Neuronal stem cell (in vitro differentiated cells): ENCODE measurements at regions not wholly inside any gene's neighbourhood (a gene's known extent, or its start where the extent isn't known, plus 50 kb on each side); places are given as distances from the start of the nearest gene placed in this dataset.

Experiments used
- DNase-seq: peaks from one replicate; pipeline ENCODE4 v3.0.0-alpha.2; 2013; ENCODE audit warnings: low spot score
- H2AFZ ChIP-seq: one replicate; pipeline ENCODE4 v1.6.1; 2013; ENCODE audit warnings: mild to moderate bottlenecking, low read length, inconsistent platforms
- H2AK5ac ChIP-seq: 2 replicates; pipeline ENCODE4 v1.6.1; 2013; ENCODE audit warnings: low read depth, mild to moderate bottlenecking, inconsistent platforms, low read length, moderate library complexity, mixed read lengths
- H2BK120ac ChIP-seq: 2 replicates; pipeline ENCODE4 v1.6.1; 2013; ENCODE audit warnings: low read depth, mild to moderate bottlenecking, inconsistent platforms, low read length, moderate library complexity, mixed read lengths
- H2BK12ac ChIP-seq: one replicate; pipeline ENCODE4 v1.6.1; 2013; ENCODE audit warnings: low read length, inconsistent platforms
- H2BK15ac ChIP-seq: 2 replicates; pipeline ENCODE4 v1.6.1; 2013; ENCODE audit warnings: mild to moderate bottlenecking, low read length, inconsistent platforms, mixed read lengths
- H2BK5ac ChIP-seq: one replicate; pipeline ENCODE4 v1.6.1; 2013; ENCODE audit warnings: inconsistent platforms, mild to moderate bottlenecking, low read length, moderate library complexity
- H3K14ac ChIP-seq: one replicate; pipeline ENCODE4 v1.6.1; 2013; ENCODE audit warnings: low read length, inconsistent platforms
- H3K18ac ChIP-seq: 2 replicates; pipeline ENCODE4 v1.6.1; 2013; ENCODE audit warnings: low read length, inconsistent platforms
- H3K23ac ChIP-seq: 2 replicates; pipeline ENCODE4 v1.6.1; 2013; ENCODE audit warnings: low read depth, mild to moderate bottlenecking, mixed read lengths, low read length, inconsistent platforms; ENCODE audit not compliant: poor library complexity
- H3K27ac ChIP-seq: replicated peaks from 3 replicates; pipeline ENCODE4 v1.5.1; 2013; ENCODE audit warnings: low read length, inconsistent platforms
- H3K27me3 ChIP-seq, 3 experiments: 2 replicates each; pipeline ENCODE4 v1.6.1; 2013; ENCODE audit warnings: low read length in 3 of 3, mild to moderate bottlenecking in 2 of 3, inconsistent platforms in 1 of 3, low read depth in 1 of 3, mixed read lengths in 1 of 3, moderate library complexity in 1 of 3; ENCODE audit not compliant: control insufficient read depth in 3 of 3, insufficient read depth in 3 of 3
- H3K36me3 ChIP-seq, 2 donors: replicated peaks in 1 of 2; 2 replicates each; pipeline ENCODE4 v1.6.1; 2013; ENCODE audit warnings: low read length in 2 of 2; ENCODE audit not compliant: control insufficient read depth in 2 of 2, insufficient read depth in 2 of 2
- H3K4ac ChIP-seq: 2 replicates; pipeline ENCODE4 v1.6.1; 2013; ENCODE audit warnings: inconsistent platforms, mild to moderate bottlenecking, low read length, moderate library complexity
- H3K4me1 ChIP-seq, 2 donors: 1 replicate in 1 of 2; 2 replicates in 1 of 2; pipeline ENCODE4 v1.6.1; 2013; ENCODE audit warnings: low read length in 2 of 2, low read depth in 1 of 2; ENCODE audit not compliant: control insufficient read depth in 2 of 2, insufficient read depth in 1 of 2
- H3K4me2 ChIP-seq: one replicate; pipeline ENCODE4 v1.6.1; 2013; ENCODE audit warnings: mild to moderate bottlenecking, low read length, inconsistent platforms; ENCODE audit not compliant: insufficient read depth, poor library complexity, severe bottlenecking
- H3K4me3 ChIP-seq, 2 donors: 2 replicates each; pipeline ENCODE4 v1.5.1; 2013; ENCODE audit warnings: low read length in 2 of 2, mild to moderate bottlenecking in 2 of 2, inconsistent platforms in 1 of 2, moderate library complexity in 1 of 2
- H3K79me1 ChIP-seq: one replicate; pipeline ENCODE4 v1.6.1; 2013; ENCODE audit warnings: low read depth, mild to moderate bottlenecking, inconsistent platforms, low read length, moderate library complexity
- H3K9ac ChIP-seq: one replicate; pipeline ENCODE4 v1.6.1; 2013; ENCODE audit warnings: mild to moderate bottlenecking, low read depth, low read length, inconsistent platforms; ENCODE audit not compliant: poor library complexity
- H3K9me3 ChIP-seq, 2 donors: replicated peaks in 1 of 2; 2 replicates each; pipeline versions ENCODE3 to v1.6.1; 2013; ENCODE audit warnings: low read length in 2 of 2, mild to moderate bottlenecking in 2 of 2, inconsistent platforms in 1 of 2, low read depth in 1 of 2, mixed read lengths in 1 of 2, moderate library complexity in 1 of 2; ENCODE audit not compliant: control insufficient read depth in 2 of 2, insufficient read depth in 1 of 2
- H4K8ac ChIP-seq: one replicate; pipeline ENCODE4 v1.6.1; 2013; ENCODE audit warnings: low read depth, mild to moderate bottlenecking, inconsistent platforms, low read length, moderate library complexity
- H4K91ac ChIP-seq: one replicate; pipeline ENCODE4 v1.6.1; 2013; ENCODE audit warnings: low read length, low read depth, mild to moderate bottlenecking, inconsistent platforms; ENCODE audit not compliant: poor library complexity
- WGBS, 2 donors: extraction: QIAGEN DNeasy Blood & Tissue Kit; methylation state at CpG; one replicate each; pipeline ENCODE4 v1.1.7; 2013; ENCODE audit warnings: missing lambda C conversion rate in 2 of 2, mixed read lengths in 1 of 2; ENCODE audit not compliant: insufficient read length in 2 of 2, insufficient replicate concordance in 1 of 2; ENCODE audit errors: extremely low coverage in 2 of 2; 5-methylcytosine and 5-hydroxymethylcytosine counted together

- H3K4me3 ChIP-seq: no peak overlapping the region
- no peaks in the 10 kb centered on the region for H3K79me1 ChIP-seq
These were observed 333.5 kb upstream of the MAN1A1 start for GRCh38 chr6:119683031-119683430.

DNA sequence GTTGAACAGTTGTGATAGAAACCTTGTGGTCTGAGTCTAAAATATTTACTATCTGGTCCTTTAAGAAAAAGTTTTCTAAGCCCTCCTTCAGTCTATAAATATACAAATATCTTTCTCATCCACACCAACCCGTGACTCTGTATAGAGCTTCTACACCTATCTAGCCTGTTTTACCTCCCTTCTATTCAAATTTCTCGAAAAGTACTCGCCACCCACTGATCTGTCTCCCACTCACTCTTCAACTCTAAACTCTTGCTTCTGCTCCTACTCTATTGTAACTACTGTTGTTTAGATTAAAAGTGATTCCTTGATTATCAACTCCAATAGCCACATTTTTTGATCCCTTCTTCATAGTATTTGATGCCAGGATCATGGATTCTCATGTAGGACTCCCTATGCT, 329.4 kb upstream of the MAN1A1 start:
- Histone ChIP-seq H4K8ac (no peak overlapping the region), H2BK15ac (no peak overlapping the region), H2AFZ (no peak overlapping the region), H4K91ac (no peak overlapping the region), H3K27ac (no peak overlapping the region), H3K23ac (no peak overlapping the region), H3K4me1 (no peaks in the 10 kb centered on the region), H3K4ac (no peak overlapping the region), H3K4me2 (no peak overlapping the region), H2BK120ac (no peak overlapping the region), H2BK12ac (no peak overlapping the region), H3K18ac (no peak overlapping the region), H3K27me3 (peaks cover 0 to 9% (median 0%) of the 10 kb centered on the region in 3 experiments), H3K14ac (no peak overlapping the region), H2AK5ac (no peak overlapping the region), H3K79me1 (no peaks in the 10 kb centered on the region), H2BK5ac (no peak overlapping the region), H3K36me3 (no peaks in the 10 kb centered on the region), H3K9ac (no peak overlapping the region), H3K9me3 (no peaks in the 10 kb centered on the region), H3K4me3 (no peak overlapping the region)
- no peak for DNase-seq
- no CpG with 5 or more reads among the region's 3 CpGs for WGBS, 2 donors

More at GRCh38 chr6:119683031-119683430, 333.5 kb upstream of the MAN1A1 start:
- no peak overlapping the region for H2BK15ac ChIP-seq
- no peak overlapping the region for H3K9ac ChIP-seq
- no peak overlapping the region for H2BK5ac ChIP-seq
- H3K4me2 ChIP-seq: no peak overlapping the region
- no peak overlapping the region for H3K23ac ChIP-seq
- no CpG with 5 or more reads among the region's 2 CpGs for WGBS, 2 donors
- DNase-seq: no peak
- H4K8ac ChIP-seq: no peak overlapping the region
- H2AK5ac ChIP-seq: no peak overlapping the region
- no peak overlapping the region for H3K14ac ChIP-seq
- H3K18ac ChIP-seq: no peak overlapping the region
- no peaks in the 10 kb centered on the region for H3K27me3 ChIP-seq
- H2BK120ac ChIP-seq: no peak overlapping the region
- no peaks in the 10 kb centered on the region for H3K36me3 ChIP-seq
- no peaks in the 10 kb centered on the region for H3K4me1 ChIP-seq
- no peaks in the 10 kb centered on the region for H3K9me3 ChIP-seq
- H3K4ac ChIP-seq: no peak overlapping the region
- no peak overlapping the region for H4K91ac ChIP-seq
- H2AFZ ChIP-seq: no peak overlapping the region
- no peak overlapping the region for H2BK12ac ChIP-seq
- H3K27ac ChIP-seq: no peak overlapping the region

- Histone ChIP-seq H3K14ac (no peak overlapping the region), H2AK5ac (no peak overlapping the region), H3K23ac (no peak overlapping the region), H3K18ac (no peak overlapping the region), H3K9ac (no peak overlapping the region), H3K4ac (no peak overlapping the region), H3K79me1 (no peaks in the 10 kb centered on the region), H4K91ac (no peak overlapping the region), H2BK12ac (no peak overlapping the region), H3K36me3 (no peaks in the 10 kb centered on the region), H3K27me3 (peaks cover 0 to 9% (median 0%) of the 10 kb centered on the region in 3 experiments), H3K27ac (no peak overlapping the region), H2BK15ac (no peak overlapping the region), H3K4me3 (no peak overlapping the region), H3K4me2 (no peak overlapping the region), H3K4me1 (peaks cover 0 to 2% of the 10 kb centered on the region in 2 donors), H2BK5ac (no peak overlapping the region), H4K8ac (no peak overlapping the region), H3K9me3 (no peaks in the 10 kb centered on the region), H2AFZ (no peak overlapping the region), H2BK120ac (no peak overlapping the region)
- DNase-seq: no peak
- no CpG with 5 or more reads among the region's 2 CpGs for WGBS, 2 donors
These were observed 327.8 kb upstream of the MAN1A1 start for GRCh38 chr6:119677384-119677783.

- Histone ChIP-seq H3K4ac (no peak overlapping the region), H3K9ac (no peak overlapping the region), H3K4me1 (peaks cover 0 to 2% of the 10 kb centered on the region in 2 donors), H2BK120ac (no peak overlapping the region), H3K27ac (no peak overlapping the region), H3K9me3 (no peaks in the 10 kb centered on the region), H2AFZ (no peak overlapping the region), H2BK5ac (no peak overlapping the region), H4K8ac (no peak overlapping the region), H2BK12ac (no peak overlapping the region), H2AK5ac (no peak overlapping the region), H3K23ac (no peak overlapping the region), H3K4me3 (no peak overlapping the region), H2BK15ac (no peak overlapping the region), H4K91ac (no peak overlapping the region), H3K79me1 (no peaks in the 10 kb centered on the region), H3K4me2 (no peak overlapping the region), H3K27me3 (peaks cover 0 to 9% (median 0%) of the 10 kb centered on the region in 3 experiments), H3K36me3 (no peaks in the 10 kb centered on the region), H3K18ac (no peak overlapping the region), H3K14ac (no peak overlapping the region)
- WGBS, 2 donors: no CpG with 5 or more reads among the region's 4 CpGs
- DNase-seq: no peak
These were observed 327.4 kb upstream of the MAN1A1 start for GRCh38 chr6:119676961-119677360.
